ENCODE measurements at regions not wholly inside any gene's neighbourhood (a gene's known extent, or its start where the extent isn't known, plus 50 kb on each side); places are given as distances from the start of the nearest gene placed in this dataset.

GRCh38 chr4:148686449-148686848 is 244.2 kb upstream of the NR3C2 start:
- Histone ChIP-seq H3K36me3 (replicated peaks in 1 of 2; ENCODE audit: control insufficient read depth in 1 of 2, insufficient read depth in 2 of 2, low read length in 2 of 2) (no peaks in the 10 kb centered on the region), H2AFZ (ENCODE audit: low read length) (no peak overlapping the region), H3K27me3 (ENCODE audit: control insufficient read depth in 1 of 2, insufficient read depth in 2 of 2, low read length in 2 of 2) (no peaks in the 10 kb centered on the region), H3K4me1 (ENCODE audit: insufficient read depth, low read length) (no peaks in the 10 kb centered on the region), H3K9ac (ENCODE audit: insufficient read depth, low read depth, low read length) (no peak overlapping the region), H3K79me2 (ENCODE audit: insufficient read depth, low read length) (no peaks in the 10 kb centered on the region), H3K27ac (ENCODE audit: extremely low read length, insufficient read depth, low read length) (no peak overlapping the region), H3K4me2 (ENCODE audit: low read depth, low read length) (no peak overlapping the region), H3K9me3 (ENCODE audit: low read length) (no peaks in the 10 kb centered on the region), H4K20me1 (ENCODE audit: insufficient read depth, low read length) (no peaks in the 10 kb centered on the region), H3K4me3 (replicated peaks in 1 of 3; ENCODE audit: insufficient read depth in 1 of 3, low read depth in 2 of 3, low read length in 3 of 3) (no peak overlapping the region)
- FAIRE-seq (no peak), DNase-seq (ENCODE audit: low spot score) (no peak), ATAC-seq (no peak)
- TF ChIP-seq, protein P1, sequence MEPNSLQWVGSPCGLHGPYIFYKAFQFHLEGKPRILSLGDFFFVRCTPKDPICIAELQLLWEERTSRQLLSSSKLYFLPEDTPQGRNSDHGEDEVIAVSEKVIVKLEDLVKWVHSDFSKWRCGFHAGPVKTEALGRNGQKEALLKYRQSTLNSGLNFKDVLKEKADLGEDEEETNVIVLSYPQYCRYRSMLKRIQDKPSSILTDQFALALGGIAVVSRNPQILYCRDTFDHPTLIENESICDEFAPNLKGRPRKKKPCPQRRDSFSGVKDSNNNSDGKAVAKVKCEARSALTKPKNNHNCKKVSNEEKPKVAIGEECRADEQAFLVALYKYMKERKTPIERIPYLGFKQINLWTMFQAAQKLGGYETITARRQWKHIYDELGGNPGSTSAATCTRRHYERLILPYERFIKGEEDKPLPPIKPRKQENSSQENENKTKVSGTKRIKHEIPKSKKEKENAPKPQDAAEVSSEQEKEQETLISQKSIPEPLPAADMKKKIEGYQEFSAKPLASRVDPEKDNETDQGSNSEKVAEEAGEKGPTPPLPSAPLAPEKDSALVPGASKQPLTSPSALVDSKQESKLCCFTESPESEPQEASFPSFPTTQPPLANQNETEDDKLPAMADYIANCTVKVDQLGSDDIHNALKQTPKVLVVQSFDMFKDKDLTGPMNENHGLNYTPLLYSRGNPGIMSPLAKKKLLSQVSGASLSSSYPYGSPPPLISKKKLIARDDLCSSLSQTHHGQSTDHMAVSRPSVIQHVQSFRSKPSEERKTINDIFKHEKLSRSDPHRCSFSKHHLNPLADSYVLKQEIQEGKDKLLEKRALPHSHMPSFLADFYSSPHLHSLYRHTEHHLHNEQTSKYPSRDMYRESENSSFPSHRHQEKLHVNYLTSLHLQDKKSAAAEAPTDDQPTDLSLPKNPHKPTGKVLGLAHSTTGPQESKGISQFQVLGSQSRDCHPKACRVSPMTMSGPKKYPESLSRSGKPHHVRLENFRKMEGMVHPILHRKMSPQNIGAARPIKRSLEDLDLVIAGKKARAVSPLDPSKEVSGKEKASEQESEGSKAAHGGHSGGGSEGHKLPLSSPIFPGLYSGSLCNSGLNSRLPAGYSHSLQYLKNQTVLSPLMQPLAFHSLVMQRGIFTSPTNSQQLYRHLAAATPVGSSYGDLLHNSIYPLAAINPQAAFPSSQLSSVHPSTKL (CRISPR knock-in tag; IDR thresholded peaks at IDR 0.05): no peak
- peak; percentile 35 to 57; a peak in 3 of 4 replicates for TF ChIP-seq MAFK (conservative IDR thresholded peaks at IDR 0.05 in 1 of 2, IDR thresholded peaks at IDR 0.05 in 1 of 2; ENCODE audit: low read length in 2 of 2)
- TF ChIP-seq MAFF (IDR thresholded peaks at IDR 0.05; ENCODE audit: low read depth, low read length): peak; percentile 59
- no TSS peak for BruUV-seq (replicated peaks)
- intact Hi-C loops (cut with micrococcal nuclease; ENCODE audit: unreplicated experiment): no loop called here
- ChIA-PET POLR2A (no interaction called here), CTCF (ENCODE audit: low intra/inter-chr PET ratio, low total read pairs) (no interaction called here)
- 0% methylated on average over 3 of the region's 3 CpGs for WGBS (ENCODE audit: low lambda C conversion rate)
- in situ Hi-C loops (cut with HindIII; ENCODE audit: extremely low pct_ligation_motif_present, low pct_unique_long_range_greater_than_20kb): no loop called here

DNA sequence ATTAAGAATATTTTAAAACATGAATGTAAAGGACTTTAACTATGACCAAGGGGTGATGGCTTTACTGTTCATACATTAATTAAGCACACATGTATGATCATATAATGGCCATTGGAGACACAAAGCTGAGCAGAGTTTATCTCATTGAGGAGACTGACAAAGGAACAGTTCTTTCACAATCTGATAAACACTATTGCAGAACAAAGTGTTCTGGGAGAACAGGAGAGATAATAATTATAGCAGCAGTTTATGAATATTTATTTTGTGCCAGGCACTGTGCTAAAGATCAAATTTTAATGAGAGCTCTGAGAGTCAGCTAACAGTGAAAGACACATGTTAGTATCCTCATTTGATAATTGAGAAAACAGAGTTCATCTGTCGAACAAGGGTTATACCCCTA is 242.4 kb upstream of the NR3C2 start:
- no peaks in the 10 kb centered on the region for H3K4me1 ChIP-seq (ENCODE audit: insufficient read depth, low read length)
- BruUV-seq (replicated peaks): no TSS peak

More for the DNA sequence above, 242.4 kb upstream of the NR3C2 start:
- WGBS (ENCODE audit: low lambda C conversion rate): 0% methylated on average over 1 of the region's 1 CpG
- H3K79me2 ChIP-seq (ENCODE audit: insufficient read depth, low read length): no peaks in the 10 kb centered on the region
- intact Hi-C loops (cut with micrococcal nuclease; ENCODE audit: unreplicated experiment): no loop called here
- TF ChIP-seq KLF9 (CRISPR knock-in tag; IDR thresholded peaks at IDR 0.05; ENCODE audit: low read depth): no peak
- no peak for TF ChIP-seq ZNF230 (CRISPR knock-in tag; IDR thresholded peaks at IDR 0.05)
- no peak for TF ChIP-seq ZNF20 (CRISPR knock-in tag; IDR thresholded peaks at IDR 0.05)
- no peak for TF ChIP-seq HNRNPLL (IDR thresholded peaks at IDR 0.05; ENCODE audit: low read depth, low read length, poor library complexity, severe bottlenecking)
- TF ChIP-seq, protein P2, sequence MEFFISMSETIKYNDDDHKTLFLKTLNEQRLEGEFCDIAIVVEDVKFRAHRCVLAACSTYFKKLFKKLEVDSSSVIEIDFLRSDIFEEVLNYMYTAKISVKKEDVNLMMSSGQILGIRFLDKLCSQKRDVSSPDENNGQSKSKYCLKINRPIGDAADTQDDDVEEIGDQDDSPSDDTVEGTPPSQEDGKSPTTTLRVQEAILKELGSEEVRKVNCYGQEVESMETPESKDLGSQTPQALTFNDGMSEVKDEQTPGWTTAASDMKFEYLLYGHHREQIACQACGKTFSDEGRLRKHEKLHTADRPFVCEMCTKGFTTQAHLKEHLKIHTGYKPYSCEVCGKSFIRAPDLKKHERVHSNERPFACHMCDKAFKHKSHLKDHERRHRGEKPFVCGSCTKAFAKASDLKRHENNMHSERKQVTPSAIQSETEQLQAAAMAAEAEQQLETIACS (CRISPR knock-in tag; IDR thresholded peaks at IDR 0.05): no peak
- no peak for TF ChIP-seq HDAC1 (CRISPR knock-in tag; IDR thresholded peaks at IDR 0.05)
- no peak for TF ChIP-seq KLF13 (CRISPR knock-in tag; IDR thresholded peaks at IDR 0.05)
- no peak for TF ChIP-seq GTF2F1 (IDR thresholded peaks at IDR 0.05; ENCODE audit: low read length)
- TF ChIP-seq ZNF296 (CRISPR knock-in tag; conservative IDR thresholded peaks at IDR 0.05): no peak
- TF ChIP-seq ZBTB7A (CRISPR knock-in tag; IDR thresholded peaks at IDR 0.05): no peak
- no peak overlapping the region for H3K27ac ChIP-seq (ENCODE audit: extremely low read length, insufficient read depth, low read length)
- in situ Hi-C loops (cut with HindIII; ENCODE audit: extremely low pct_ligation_motif_present, low pct_unique_long_range_greater_than_20kb): no loop called here
- FAIRE-seq (no peak), ATAC-seq (no peak), DNase-seq (ENCODE audit: low spot score) (no peak)
- H3K4me2 ChIP-seq (ENCODE audit: low read depth, low read length): no peak overlapping the region
- H3K9ac ChIP-seq (ENCODE audit: insufficient read depth, low read depth, low read length): no peak overlapping the region
- H2AFZ ChIP-seq (ENCODE audit: low read length): no peak overlapping the region
- no peaks in the 10 kb centered on the region for H3K27me3 ChIP-seq (ENCODE audit: control insufficient read depth in 1 of 2, insufficient read depth in 2 of 2, low read length in 2 of 2)
- H3K4me3 ChIP-seq (replicated peaks in 1 of 3; ENCODE audit: insufficient read depth in 1 of 3, low read depth in 2 of 3, low read length in 3 of 3): no peak overlapping the region
- no peaks in the 10 kb centered on the region for H4K20me1 ChIP-seq (ENCODE audit: insufficient read depth, low read length)
- no peaks in the 10 kb centered on the region for H3K36me3 ChIP-seq (replicated peaks in 1 of 2; ENCODE audit: control insufficient read depth in 1 of 2, insufficient read depth in 2 of 2, low read length in 2 of 2)
- CTCF ChIA-PET (ENCODE audit: low intra/inter-chr PET ratio, low total read pairs): no interaction called here
- H3K9me3 ChIP-seq (ENCODE audit: low read length): no peaks in the 10 kb centered on the region
- POLR2A ChIA-PET: no interaction called here

Data from HepG2 (cell line).